ENCODE measurements at regions not wholly inside any gene's neighbourhood (a gene's known extent, or its start where the extent isn't known, plus 50 kb on each side); places are given as distances from the start of the nearest gene placed in this dataset.

DNA sequence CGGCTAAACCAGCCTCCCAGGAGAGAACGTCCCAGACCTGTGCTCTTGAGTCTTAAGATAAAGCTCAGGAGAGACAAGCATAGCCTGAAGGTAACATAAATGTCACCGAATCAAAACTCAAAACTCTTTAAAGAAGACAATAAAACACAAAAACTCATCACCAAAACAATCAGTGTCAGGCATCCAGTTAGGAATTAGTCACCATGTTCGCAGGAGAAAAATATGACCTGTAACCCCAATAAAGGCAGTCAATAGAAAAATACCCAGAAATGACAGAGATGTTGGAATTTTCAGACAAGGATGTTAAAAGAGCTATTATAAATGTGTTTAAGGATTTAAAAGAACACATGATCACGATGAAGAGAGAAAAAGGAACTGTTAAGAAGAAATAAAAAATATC lies 352.4 kb downstream of the BRD1 start:
- H3K9me3 ChIP-seq (ENCODE audit: control insufficient read depth, insufficient read depth, low read depth, low read length), result no peaks in the 10 kb centered on the region
- DNase-seq (ENCODE audit: low read depth, low spot score), result no peak
- no peaks in the 10 kb centered on the region for H3K36me3 ChIP-seq (ENCODE audit: control insufficient read depth, insufficient read depth, low read length)
- no peaks in the 10 kb centered on the region for H3K4me1 ChIP-seq (ENCODE audit: control insufficient read depth, insufficient read depth, low read length)
- no peak for ATAC-seq
- H3K27ac ChIP-seq (ENCODE audit: low read length), result no peak overlapping the region
- POLR2A ChIA-PET, result no interaction called here
- TF ChIP-seq, protein P1, sequence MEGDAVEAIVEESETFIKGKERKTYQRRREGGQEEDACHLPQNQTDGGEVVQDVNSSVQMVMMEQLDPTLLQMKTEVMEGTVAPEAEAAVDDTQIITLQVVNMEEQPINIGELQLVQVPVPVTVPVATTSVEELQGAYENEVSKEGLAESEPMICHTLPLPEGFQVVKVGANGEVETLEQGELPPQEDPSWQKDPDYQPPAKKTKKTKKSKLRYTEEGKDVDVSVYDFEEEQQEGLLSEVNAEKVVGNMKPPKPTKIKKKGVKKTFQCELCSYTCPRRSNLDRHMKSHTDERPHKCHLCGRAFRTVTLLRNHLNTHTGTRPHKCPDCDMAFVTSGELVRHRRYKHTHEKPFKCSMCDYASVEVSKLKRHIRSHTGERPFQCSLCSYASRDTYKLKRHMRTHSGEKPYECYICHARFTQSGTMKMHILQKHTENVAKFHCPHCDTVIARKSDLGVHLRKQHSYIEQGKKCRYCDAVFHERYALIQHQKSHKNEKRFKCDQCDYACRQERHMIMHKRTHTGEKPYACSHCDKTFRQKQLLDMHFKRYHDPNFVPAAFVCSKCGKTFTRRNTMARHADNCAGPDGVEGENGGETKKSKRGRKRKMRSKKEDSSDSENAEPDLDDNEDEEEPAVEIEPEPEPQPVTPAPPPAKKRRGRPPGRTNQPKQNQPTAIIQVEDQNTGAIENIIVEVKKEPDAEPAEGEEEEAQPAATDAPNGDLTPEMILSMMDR (IDR thresholded peaks at IDR 0.05), result no peak
- TF ChIP-seq TCF7L2 (IDR thresholded peaks at IDR 0.05; ENCODE audit: low read depth, low read length) (no peak), POLR2AphosphoS5 (IDR thresholded peaks at IDR 0.05; ENCODE audit: low read depth, low read length) (no peak), SIN3A (IDR thresholded peaks at IDR 0.05; ENCODE audit: borderline replicate concordance, insufficient read depth, low read depth, low read length) (no peak)
- TF ChIP-seq, protein P2, sequence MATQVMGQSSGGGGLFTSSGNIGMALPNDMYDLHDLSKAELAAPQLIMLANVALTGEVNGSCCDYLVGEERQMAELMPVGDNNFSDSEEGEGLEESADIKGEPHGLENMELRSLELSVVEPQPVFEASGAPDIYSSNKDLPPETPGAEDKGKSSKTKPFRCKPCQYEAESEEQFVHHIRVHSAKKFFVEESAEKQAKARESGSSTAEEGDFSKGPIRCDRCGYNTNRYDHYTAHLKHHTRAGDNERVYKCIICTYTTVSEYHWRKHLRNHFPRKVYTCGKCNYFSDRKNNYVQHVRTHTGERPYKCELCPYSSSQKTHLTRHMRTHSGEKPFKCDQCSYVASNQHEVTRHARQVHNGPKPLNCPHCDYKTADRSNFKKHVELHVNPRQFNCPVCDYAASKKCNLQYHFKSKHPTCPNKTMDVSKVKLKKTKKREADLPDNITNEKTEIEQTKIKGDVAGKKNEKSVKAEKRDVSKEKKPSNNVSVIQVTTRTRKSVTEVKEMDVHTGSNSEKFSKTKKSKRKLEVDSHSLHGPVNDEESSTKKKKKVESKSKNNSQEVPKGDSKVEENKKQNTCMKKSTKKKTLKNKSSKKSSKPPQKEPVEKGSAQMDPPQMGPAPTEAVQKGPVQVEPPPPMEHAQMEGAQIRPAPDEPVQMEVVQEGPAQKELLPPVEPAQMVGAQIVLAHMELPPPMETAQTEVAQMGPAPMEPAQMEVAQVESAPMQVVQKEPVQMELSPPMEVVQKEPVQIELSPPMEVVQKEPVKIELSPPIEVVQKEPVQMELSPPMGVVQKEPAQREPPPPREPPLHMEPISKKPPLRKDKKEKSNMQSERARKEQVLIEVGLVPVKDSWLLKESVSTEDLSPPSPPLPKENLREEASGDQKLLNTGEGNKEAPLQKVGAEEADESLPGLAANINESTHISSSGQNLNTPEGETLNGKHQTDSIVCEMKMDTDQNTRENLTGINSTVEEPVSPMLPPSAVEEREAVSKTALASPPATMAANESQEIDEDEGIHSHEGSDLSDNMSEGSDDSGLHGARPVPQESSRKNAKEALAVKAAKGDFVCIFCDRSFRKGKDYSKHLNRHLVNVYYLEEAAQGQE (IDR thresholded peaks at IDR 0.05; ENCODE audit: insufficient read depth in 1 of 2, low read depth in 2 of 2, low read length in 1 of 2), result no peak
- no peak overlapping the region for H3K4me3 ChIP-seq (ENCODE audit: low read depth in 2 of 2, low read length in 2 of 2)
- CTCF ChIA-PET, result no interaction called here
- BruUV-seq (replicated peaks), result no TSS peak
- in situ Hi-C loops (cut with HindIII; ENCODE audit: low pct_unique_long_range_greater_than_20kb, low sequenced_read_pairs) (no loop called here), intact Hi-C loops (cut with micrococcal nuclease; ENCODE audit: unreplicated experiment) (no loop called here)
- H3K27me3 ChIP-seq (ENCODE audit: control insufficient read depth, insufficient read depth, low read length), result peaks cover 2% of the 10 kb centered on the region; the same call in 1 of the 2 replicates

DNA sequence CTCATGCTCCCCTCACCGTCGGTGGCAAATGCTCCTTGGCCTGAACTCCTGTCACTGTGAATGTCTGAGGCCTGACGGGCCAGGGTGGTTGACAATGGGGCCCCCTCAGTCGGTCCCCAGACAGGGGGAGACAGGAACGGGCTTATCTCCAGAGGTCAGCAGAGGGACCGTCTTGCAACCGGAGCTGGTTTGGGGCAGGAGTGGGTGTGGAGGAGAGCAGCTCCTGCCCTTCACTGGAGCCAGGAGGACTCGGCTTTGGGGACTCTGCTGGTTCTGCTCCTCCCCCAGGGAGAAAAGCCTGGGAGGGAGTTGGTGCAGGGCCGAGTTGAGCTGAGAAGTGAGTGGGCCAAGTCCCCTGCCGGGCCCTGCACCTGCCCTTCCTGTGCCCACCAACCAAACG lies 354.4 kb downstream of the BRD1 start:
- H3K4me3 ChIP-seq (ENCODE audit: low read depth in 2 of 2, low read length in 2 of 2), result no peak overlapping the region
- no peaks in the 10 kb centered on the region for H3K36me3 ChIP-seq (ENCODE audit: control insufficient read depth, insufficient read depth, low read length)
- TF ChIP-seq POLR2AphosphoS5 (IDR thresholded peaks at IDR 0.05; ENCODE audit: low read depth, low read length), result no peak
- TF ChIP-seq SIN3A (IDR thresholded peaks at IDR 0.05; ENCODE audit: borderline replicate concordance, insufficient read depth, low read depth, low read length), result no peak
- TF ChIP-seq, protein P1 (IDR thresholded peaks at IDR 0.05), result no peak
- no peak for TF ChIP-seq TCF7L2 (IDR thresholded peaks at IDR 0.05; ENCODE audit: low read depth, low read length)
- TF ChIP-seq, protein P2 (IDR thresholded peaks at IDR 0.05; ENCODE audit: insufficient read depth in 1 of 2, low read depth in 2 of 2, low read length in 1 of 2), result no peak
- ATAC-seq (no peak), DNase-seq (ENCODE audit: low read depth, low spot score) (no peak)
- BruUV-seq (replicated peaks), result no TSS peak
- POLR2A ChIA-PET, result no interaction called here
- no peaks in the 10 kb centered on the region for H3K9me3 ChIP-seq (ENCODE audit: control insufficient read depth, insufficient read depth, low read depth, low read length)
- in situ Hi-C loops (cut with HindIII; ENCODE audit: low pct_unique_long_range_greater_than_20kb, low sequenced_read_pairs) (no loop called here), intact Hi-C loops (cut with micrococcal nuclease; ENCODE audit: unreplicated experiment) (no loop called here)
- H3K27ac ChIP-seq (ENCODE audit: low read length), result no peak overlapping the region
- H3K27me3 ChIP-seq (ENCODE audit: control insufficient read depth, insufficient read depth, low read length), result peaks cover 2% of the 10 kb centered on the region; the same call in 1 of the 2 replicates
- CTCF ChIA-PET, result no interaction called here
- H3K4me1 ChIP-seq (ENCODE audit: control insufficient read depth, insufficient read depth, low read length), result no peaks in the 10 kb centered on the region

Data from Panc1 (cell line).